Skeletal muscle satellite cell (primary cell): ENCODE measurements at regions not wholly inside any gene's neighbourhood (a gene's known extent, or its start where the extent isn't known, plus 50 kb on each side); places are given as distances from the start of the nearest gene placed in this dataset.
"Not testable (repeated sequence)": the region's sequence is repeated elsewhere in the genome, so short reads cannot be mapped to it uniquely, and the experiment has no call there.

Source experiments
- H3K27me3 ChIP-seq: 2 replicates; pipeline ENCODE4 v1.7.0; 2013; ENCODE audit warnings: low read length; ENCODE audit not compliant: control insufficient read depth, insufficient read depth
- H3K36me3 ChIP-seq: 2 replicates; pipeline ENCODE4 v1.7.0; 2013; ENCODE audit warnings: mild to moderate bottlenecking, control low read depth, low read length; ENCODE audit not compliant: insufficient read depth
- H3K4me1 ChIP-seq: 2 replicates; pipeline ENCODE4 v1.7.0; 2013; ENCODE audit warnings: low read length; ENCODE audit not compliant: control insufficient read depth, insufficient read depth
- H3K4me2 ChIP-seq: 2 replicates; pipeline ENCODE4 v1.7.0; 2013; ENCODE audit warnings: mild to moderate bottlenecking, low read length
- H3K4me3 ChIP-seq: 2 replicates; pipeline ENCODE4 v1.7.0; 2013; ENCODE audit warnings: low read length
- H3K9ac ChIP-seq: 2 replicates; pipeline ENCODE4 v1.7.0; 2013; ENCODE audit warnings: mild to moderate bottlenecking, low read depth, low read length, moderate library complexity
- H3K9me3 ChIP-seq: replicated peaks from 2 replicates; pipeline ENCODE4 v1.7.0; 2013; ENCODE audit warnings: mild to moderate bottlenecking, control low read depth, low read length

GRCh38 chr3:112765531-112765930 is 81.1 kb downstream of the CD200R1L start:
- no peaks in the 10 kb centered on the region for H3K9me3 ChIP-seq
- H3K9ac ChIP-seq: no peak overlapping the region
- H3K27me3 ChIP-seq: no peaks in the 10 kb centered on the region
- no peak overlapping the region for H3K4me2 ChIP-seq
- H3K36me3 ChIP-seq: no peaks in the 10 kb centered on the region
- peaks cover 23% of the 10 kb centered on the region for H3K4me1 ChIP-seq
- no peak overlapping the region for H3K4me3 ChIP-seq

GRCh38 chr3:112763258-112763657 is 83.4 kb downstream of the CD200R1L start:
- no peak overlapping the region for H3K9ac ChIP-seq
- H3K27me3 ChIP-seq: no peaks in the 10 kb centered on the region
- no peaks in the 10 kb centered on the region for H3K36me3 ChIP-seq
- peaks cover 17% of the 10 kb centered on the region for H3K4me1 ChIP-seq
- no peak overlapping the region for H3K4me2 ChIP-seq
- H3K4me3 ChIP-seq: no peak overlapping the region
- no peaks in the 10 kb centered on the region for H3K9me3 ChIP-seq

- no peaks in the 10 kb centered on the region for H3K9me3 ChIP-seq
- H3K9ac ChIP-seq: no peak overlapping the region
- peak overlapping the region; percentile 3 for H3K4me2 ChIP-seq
- peaks cover 22% of the 10 kb centered on the region for H3K4me1 ChIP-seq
- no peak overlapping the region for H3K4me3 ChIP-seq
- H3K27me3 ChIP-seq: no peaks in the 10 kb centered on the region
- H3K36me3 ChIP-seq: no peaks in the 10 kb centered on the region
Observed at GRCh38 chr3:112761062-112761638, 85.5 kb downstream of the CD200R1L start.

GRCh38 chr3:112759681-112760080 is 87.0 kb downstream of the CD200R1L start:
- Histone ChIP-seq H3K9me3 (no peaks in the 10 kb centered on the region), H3K4me2 (no peak overlapping the region), H3K4me1 (peaks cover 22% of the 10 kb centered on the region), H3K9ac (no peak overlapping the region), H3K27me3 (no peaks in the 10 kb centered on the region), H3K4me3 (no peak overlapping the region), H3K36me3 (no peaks in the 10 kb centered on the region)

GRCh38 chr3:112759210-112759609 is 87.5 kb downstream of the CD200R1L start:
- Histone ChIP-seq H3K4me3 (no peak overlapping the region), H3K4me2 (no peak overlapping the region), H3K27me3 (no peaks in the 10 kb centered on the region), H3K9me3 (no peaks in the 10 kb centered on the region), H3K4me1 (peaks cover 22% of the 10 kb centered on the region), H3K9ac (no peak overlapping the region), H3K36me3 (no peaks in the 10 kb centered on the region)

- no peaks in the 10 kb centered on the region for H3K27me3 ChIP-seq
- H3K9me3 ChIP-seq: no peaks in the 10 kb centered on the region
- H3K4me3 ChIP-seq: no peak overlapping the region
- no peak overlapping the region for H3K4me2 ChIP-seq
- no peaks in the 10 kb centered on the region for H3K36me3 ChIP-seq
- H3K9ac ChIP-seq: no peak overlapping the region
- peaks cover 22% of the 10 kb centered on the region for H3K4me1 ChIP-seq
Observed at GRCh38 chr3:112757197-112757596, 89.5 kb downstream of the CD200R1L start.

GRCh38 chr3:112755845-112756613 is 90.6 kb downstream of the CD200R1L start:
- H3K4me2 ChIP-seq: no peak overlapping the region
- H3K4me3 ChIP-seq: no peak overlapping the region
- H3K36me3 ChIP-seq: no peaks in the 10 kb centered on the region
- no peaks in the 10 kb centered on the region for H3K27me3 ChIP-seq
- peaks cover 27% of the 10 kb centered on the region for H3K4me1 ChIP-seq
- no peaks in the 10 kb centered on the region for H3K9me3 ChIP-seq
- H3K9ac ChIP-seq: no peak overlapping the region

- not testable (repeated sequence) for H3K36me3 ChIP-seq, H3K4me3 ChIP-seq, H3K9ac ChIP-seq, H3K9me3 ChIP-seq, H3K27me3 ChIP-seq, H3K4me2 ChIP-seq
- peaks cover 19% of the 10 kb centered on the region for H3K4me1 ChIP-seq
Observed at GRCh38 chr3:112755046-112755445, 91.6 kb downstream of the CD200R1L start.

GRCh38 chr3:112751564-112752512 is 94.8 kb downstream of the CD200R1L start:
- peaks cover 10% of the 10 kb centered on the region for H3K4me1 ChIP-seq
- H3K9me3 ChIP-seq: no peaks in the 10 kb centered on the region
- no peak overlapping the region for H3K4me3 ChIP-seq
- H3K4me2 ChIP-seq: no peak overlapping the region
- H3K9ac ChIP-seq: no peak overlapping the region
- H3K27me3 ChIP-seq: no peaks in the 10 kb centered on the region
- H3K36me3 ChIP-seq: no peaks in the 10 kb centered on the region

- Histone ChIP-seq H3K36me3 (no peaks in the 10 kb centered on the region), H3K4me1 (peaks cover 14% of the 10 kb centered on the region), H3K4me2 (no peak overlapping the region), H3K9ac (no peak overlapping the region), H3K27me3 (no peaks in the 10 kb centered on the region), H3K9me3 (no peaks in the 10 kb centered on the region), H3K4me3 (no peak overlapping the region)
Observed at GRCh38 chr3:112751061-112751460, 95.6 kb downstream of the CD200R1L start.

GRCh38 chr3:112747624-112748023 is 99.0 kb downstream of the CD200R1L start:
- no peaks in the 10 kb centered on the region for H3K9me3 ChIP-seq
- no peaks in the 10 kb centered on the region for H3K36me3 ChIP-seq
- no peak overlapping the region for H3K9ac ChIP-seq
- no peak overlapping the region for H3K4me2 ChIP-seq
- peaks cover 14% of the 10 kb centered on the region for H3K4me1 ChIP-seq
- H3K4me3 ChIP-seq: no peak overlapping the region
- no peaks in the 10 kb centered on the region for H3K27me3 ChIP-seq
